PC-9 (cell line): ENCODE measurements at regions not wholly inside any gene's neighbourhood (a gene's known extent, or its start where the extent isn't known, plus 50 kb on each side); places are given as distances from the start of the nearest gene placed in this dataset.

Experiments
- BruUV-seq: library from RNA; stranded (reverse); fragments of 400-500 nt; replicated peaks from 2 replicates; lab custom pipeline; 2021; lab: Mats Ljungman, UMichigan
- CTCF ChIA-PET: fragments of 300-600 bp; sonication (Branson Sonifier 250); formaldehyde crosslinking; loops from one replicate; lab custom pipeline; 2022; ENCODE audit warnings: antibody characterized with exemption; lab: Charles Lee
- POLR2A ChIA-PET: fragments of 300-600 bp; sonication (Branson Sonifier 250); formaldehyde crosslinking; loops from one replicate; lab custom pipeline; 2022; ENCODE audit warnings: antibody characterized with exemption; ENCODE audit not compliant: unreplicated experiment; lab: Charles Lee
- DNase-seq, 2 experiments: peaks; one replicate each; pipeline versions ENCODE4 v3.0.0 to v3.0.0-alpha.2; 2015 to 2022; ENCODE audit warnings: mixed read lengths in 1 of 2
- H2AFZ ChIP-seq: fragments of 200-600 bp; sonication (generic); 2 replicates; pipeline ENCODE4 v1.8.1; 2017; ENCODE audit warnings: antibody characterized with exemption
- H3F3A ChIP-seq: fragments of 200-600 bp; sonication (generic); 2 replicates; pipeline ENCODE4 v1.8.1; 2017; ENCODE audit warnings: antibody characterized with exemption, mild to moderate bottlenecking, low read depth; ENCODE audit not compliant: insufficient read depth
- H3K27ac ChIP-seq: fragments of 200-600 bp; sonication (generic); 2 replicates; pipeline ENCODE4 v1.6.1; 2016; ENCODE audit warnings: mixed run types
- H3K27me3 ChIP-seq: fragments of 200-600 bp; sonication (generic); 2 replicates; pipeline ENCODE4 v1.6.1; 2016; ENCODE audit warnings: low read depth, mixed run types; ENCODE audit not compliant: insufficient read depth
- H3K36me3 ChIP-seq: fragments of 200-600 bp; sonication (generic); 2 replicates; pipeline ENCODE4 v1.6.1; 2016; ENCODE audit warnings: low read depth, mixed run types
- H3K4me1 ChIP-seq: fragments of 200-600 bp; sonication (generic); replicated peaks from 2 replicates; pipeline ENCODE4 v1.6.1; 2016; ENCODE audit warnings: mixed run types; ENCODE audit not compliant: insufficient read depth
- H3K4me2 ChIP-seq: fragments of 200-600 bp; sonication (generic); 2 replicates; pipeline ENCODE4 v1.6.1; 2017; ENCODE audit warnings: mixed run types
- H3K4me3 ChIP-seq: fragments of 200-600 bp; sonication (generic); 2 replicates; pipeline ENCODE4 v1.6.1; 2016; ENCODE audit warnings: mixed run types
- H3K79me2 ChIP-seq: fragments of 200-600 bp; sonication (generic); 2 replicates; pipeline ENCODE4 v1.6.1; 2017; ENCODE audit warnings: low read depth, mixed run types
- H3K9me2 ChIP-seq: fragments of 200-600 bp; sonication (generic); 2 replicates; pipeline ENCODE4 v1.8.1; 2017; ENCODE audit warnings: mild to moderate bottlenecking; ENCODE audit not compliant: insufficient read depth
- H3K9me3 ChIP-seq: fragments of 200-600 bp; sonication (generic); 2 replicates; pipeline ENCODE4 v1.8.1; 2016; ENCODE audit warnings: low read depth; ENCODE audit not compliant: insufficient read depth
- H4K20me1 ChIP-seq: fragments of 200-600 bp; sonication (generic); 2 replicates; pipeline ENCODE4 v1.8.1; 2017; ENCODE audit not compliant: insufficient read depth
- CTCF ChIP-seq: fragments of 200-600 bp; sonication (generic); conservative IDR thresholded peaks from 2 replicates; pipeline ENCODE4 v1.6.1; 2017; ENCODE audit warnings: mixed run types, antibody characterized with exemption, mild to moderate bottlenecking, moderate library complexity
- EZH2 ChIP-seq: fragments of 200-600 bp; sonication (generic); IDR thresholded peaks from 2 replicates; pipeline ENCODE4 v1.8.0; 2017; ENCODE audit warnings: antibody characterized with exemption, low read depth
- intact Hi-C: fragments of 100-400 bp; cut with micrococcal nuclease; formaldehyde crosslinking; loops from one replicate; pipeline ENCODE4 v1.10.0; 2022; ENCODE audit not compliant: unreplicated experiment

GRCh38 chr7:50149369-50149768, 56.3 kb upstream of the ZPBP start:
- Histone ChIP-seq H3F3A (no peaks in the 10 kb centered on the region), H4K20me1 (0 out of 2 replicates have a peak, but pooled peaks cover 2% of the 10 kb centered on the region), H3K79me2 (no peaks in the 10 kb centered on the region), H3K4me1 (no peaks in the 10 kb centered on the region), H3K4me3 (no peak overlapping the region), H3K4me2 (no peak overlapping the region), H3K9me2 (no peaks in the 10 kb centered on the region), H3K27me3 (peaks cover 25% of the 10 kb centered on the region; the same call in 1 of the 2 replicates), H3K9me3 (no peaks in the 10 kb centered on the region), H2AFZ (no peak overlapping the region), H3K36me3 (no peaks in the 10 kb centered on the region), H3K27ac (no peak overlapping the region)
- ChIA-PET CTCF (no interaction called here), POLR2A (no interaction called here)
- no peak for TF ChIP-seq CTCF
- TF ChIP-seq EZH2, result no peak
- no peak for DNase-seq
- intact Hi-C loops, result no loop called here
- BruUV-seq, result no TSS peak

GRCh38 chr7:50147951-50148808, 55.1 kb upstream of the ZPBP start:
- CTCF ChIA-PET, result no interaction called here
- intact Hi-C loops, result no loop called here
- TF ChIP-seq EZH2 (no peak), CTCF (no peak)

GRCh38 chr7:50146692-50147091, 53.6 kb upstream of the ZPBP start:
- ChIA-PET POLR2A (no interaction called here), CTCF (no interaction called here)
- H2AFZ ChIP-seq, result no peak overlapping the region
- no peak overlapping the region for H3K27ac ChIP-seq
- H3F3A ChIP-seq, result no peaks in the 10 kb centered on the region
- TF ChIP-seq EZH2 (no peak), CTCF (no peak)
- no peaks in the 10 kb centered on the region for H3K36me3 ChIP-seq
- no peak overlapping the region for H3K4me3 ChIP-seq
- H3K4me1 ChIP-seq, result no peaks in the 10 kb centered on the region
- no peaks in the 10 kb centered on the region for H3K9me3 ChIP-seq
- BruUV-seq, result no TSS peak
- H3K9me2 ChIP-seq, result no peaks in the 10 kb centered on the region
- no peaks in the 10 kb centered on the region for H3K79me2 ChIP-seq
- no peaks in the 10 kb centered on the region for H4K20me1 ChIP-seq
- DNase-seq, result no peak
- H3K4me2 ChIP-seq, result no peak overlapping the region
- intact Hi-C loops, result no loop called here
- H3K27me3 ChIP-seq, result 0 out of 2 replicates have a peak, but pooled peaks cover 21% of the 10 kb centered on the region

More at GRCh38 chr7:50147951-50148808, 55.1 kb upstream of the ZPBP start:
- H3K27me3 ChIP-seq, result peaks cover 25% of the 10 kb centered on the region; the same call in 1 of the 2 replicates
- H3K9me3 ChIP-seq, result no peaks in the 10 kb centered on the region
- H2AFZ ChIP-seq, result no peak overlapping the region
- POLR2A ChIA-PET, result no interaction called here
- no peaks in the 10 kb centered on the region for H3K9me2 ChIP-seq
- no peaks in the 10 kb centered on the region for H4K20me1 ChIP-seq
- no peak overlapping the region for H3K4me2 ChIP-seq
- no peaks in the 10 kb centered on the region for H3K4me1 ChIP-seq
- no peak overlapping the region for H3K27ac ChIP-seq
- no peak overlapping the region for H3K4me3 ChIP-seq
- H3K79me2 ChIP-seq, result no peaks in the 10 kb centered on the region
- no peaks in the 10 kb centered on the region for H3K36me3 ChIP-seq
- no peaks in the 10 kb centered on the region for H3F3A ChIP-seq
- BruUV-seq, result no TSS peak
- DNase-seq, result no peak
